ENCODE measurements at regions not wholly inside any gene's neighbourhood (a gene's known extent, or its start where the extent isn't known, plus 50 kb on each side); places are given as distances from the start of the nearest gene placed in this dataset.

- DNase-seq, result no peak
These were observed 177.8 kb downstream of the OLFM4 start for GRCh38 chr13:53206455-53206854.

GRCh38 chr13:53207556-53207955 is 178.9 kb downstream of the OLFM4 start:
- DNase-seq, result no peak

GRCh38 chr13:53214433-53214832 is 185.8 kb downstream of the OLFM4 start:
- no peak for DNase-seq

- DNase-seq, result no peak
These were observed 186.9 kb downstream of the OLFM4 start for GRCh38 chr13:53215563-53215962.

- DNase-seq, result no peak
These were observed 188.2 kb downstream of the OLFM4 start for GRCh38 chr13:53216773-53217172.

GRCh38 chr13:53217194-53217593 is 188.6 kb downstream of the OLFM4 start:
- DNase-seq, result no peak

- DNase-seq, result no peak
These were observed 191.4 kb downstream of the OLFM4 start for GRCh38 chr13:53220038-53220437.

GRCh38 chr13:53237696-53238095 is 209.1 kb downstream of the OLFM4 start:
- DNase-seq, result no peak

GRCh38 chr13:53238261-53238660 is 209.6 kb downstream of the OLFM4 start:
- no peak for DNase-seq

- no peak for DNase-seq
These were observed 211.9 kb downstream of the OLFM4 start for GRCh38 chr13:53240401-53241025.

GRCh38 chr13:53241891-53242348 is 213.3 kb downstream of the OLFM4 start:
- DNase-seq, result no peak

GRCh38 chr13:53249236-53249635 is 220.6 kb downstream of the OLFM4 start:
- DNase-seq, result no peak

- peak in 2 of 14 donors; percentile 5 to 51 for DNase-seq
These were observed 221.8 kb downstream of the OLFM4 start for GRCh38 chr13:53250272-53250875.

GRCh38 chr13:53250977-53251376 is 222.4 kb downstream of the OLFM4 start:
- no peak for DNase-seq

GRCh38 chr13:53254500-53254899 is 225.9 kb downstream of the OLFM4 start:
- DNase-seq, result no peak

GRCh38 chr13:53255795-53256194 is 227.2 kb downstream of the OLFM4 start:
- no peak for DNase-seq

GRCh38 chr13:53260594-53260993 is 232.0 kb downstream of the OLFM4 start:
- DNase-seq, result no peak

GRCh38 chr13:53264751-53265385 is 236.3 kb downstream of the OLFM4 start:
- no peak for DNase-seq

- no peak for DNase-seq
These were observed 238.1 kb downstream of the OLFM4 start for GRCh38 chr13:53266757-53267156.

GRCh38 chr13:53269634-53270033 is 241.0 kb downstream of the OLFM4 start:
- no peak for DNase-seq

- no peak for DNase-seq
These were observed 244.3 kb downstream of the OLFM4 start for GRCh38 chr13:53272873-53273272.

GRCh38 chr13:53276265-53276664 is 247.7 kb downstream of the OLFM4 start:
- no peak for DNase-seq

- DNase-seq, result no peak
These were observed 253.1 kb downstream of the OLFM4 start for GRCh38 chr13:53281677-53282076.

GRCh38 chr13:53285896-53286430 is 257.4 kb downstream of the OLFM4 start:
- no peak for DNase-seq
